Epithelial cell of esophagus (primary cell): ENCODE measurements at regions not wholly inside any gene's neighbourhood (a gene's known extent, or its start where the extent isn't known, plus 50 kb on each side); places are given as distances from the start of the nearest gene placed in this dataset.

ENCODE experiments used
- DNase-seq: peaks from one replicate; pipeline ENCODE4 v3.0.0; 2010; ENCODE audit warnings: low read depth
- H3K4me3 ChIP-seq: 2 replicates; pipeline ENCODE4 v1.5.1; 2011; ENCODE audit warnings: mild to moderate bottlenecking, low read length, control low read depth
- CTCF ChIP-seq: IDR thresholded peaks from 2 replicates; pipeline ENCODE4 v1.5.1; 2011; ENCODE audit warnings: low read depth, mild to moderate bottlenecking, low read length, control low read depth, inconsistent platforms; ENCODE audit not compliant: insufficient read depth; ENCODE audit errors: missing control alignments

GRCh38 chr13:40084934-40085333 lies 429.5 kb downstream of the COG6 start:
- H3K4me3 ChIP-seq: no peak overlapping the region
- DNase-seq: no peak
- no peak for TF ChIP-seq CTCF

GRCh38 chr13:40087091-40088002 lies 431.9 kb downstream of the COG6 start:
- no peak overlapping the region for H3K4me3 ChIP-seq
- peak; percentile 91 for DNase-seq
- TF ChIP-seq CTCF: no peak

- DNase-seq: peak; percentile 64
- H3K4me3 ChIP-seq: no peak overlapping the region
- TF ChIP-seq CTCF: no peak
Measured at GRCh38 chr13:40094056-40094455, 438.6 kb downstream of the COG6 start.

GRCh38 chr13:40095695-40096356 lies 440.4 kb downstream of the COG6 start:
- TF ChIP-seq CTCF: no peak
- no peak for DNase-seq
- H3K4me3 ChIP-seq: no peak overlapping the region

- no peak overlapping the region for H3K4me3 ChIP-seq
- DNase-seq: no peak
- no peak for TF ChIP-seq CTCF
Measured at GRCh38 chr13:40096357-40096901, 441.0 kb downstream of the COG6 start.

GRCh38 chr13:40098246-40098645 lies 442.8 kb downstream of the COG6 start:
- no peak for TF ChIP-seq CTCF
- DNase-seq: no peak

More at GRCh38 chr13:40098246-40098645, 442.8 kb downstream of the COG6 start:
- no peak overlapping the region for H3K4me3 ChIP-seq
